ENCODE measurements at regions not wholly inside any gene's neighbourhood (a gene's known extent, or its start where the extent isn't known, plus 50 kb on each side); places are given as distances from the start of the nearest gene placed in this dataset.

- Mint-ChIP-seq H3K4me1 (ENCODE audit: low read depth) (peaks cover 7% of the 10 kb centered on the region), H3K4me3 (ENCODE audit: low read depth) (no peak overlapping the region), H3K36me3 (ENCODE audit: insufficient read depth) (no peaks in the 10 kb centered on the region), H3K27ac (no peak overlapping the region), H3K9me3 (ENCODE audit: low read depth) (no peaks in the 10 kb centered on the region), H3K27me3 (no peaks in the 10 kb centered on the region)
- no peak for DNase-seq (ENCODE audit: low spot score, unreplicated experiment)
- TF ChIP-seq CTCF (IDR thresholded peaks at IDR 0.05; ENCODE audit: unreplicated experiment) = no peak
Observed at GRCh38 chr4:156344397-156344796, 390.7 kb upstream of the CTSO start.

GRCh38 chr4:156336511-156336910, 382.8 kb upstream of the CTSO start:
- Mint-ChIP-seq H3K9me3 (ENCODE audit: low read depth) (peaks cover 3% of the 10 kb centered on the region), H3K27me3 (no peaks in the 10 kb centered on the region), H3K36me3 (ENCODE audit: insufficient read depth) (no peaks in the 10 kb centered on the region), H3K4me1 (ENCODE audit: low read depth) (peaks cover 4% of the 10 kb centered on the region), H3K27ac (no peak overlapping the region), H3K4me3 (ENCODE audit: low read depth) (no peak overlapping the region)
- no peak for DNase-seq (ENCODE audit: low spot score, unreplicated experiment)
- TF ChIP-seq CTCF (IDR thresholded peaks at IDR 0.05; ENCODE audit: unreplicated experiment) = no peak

DNA sequence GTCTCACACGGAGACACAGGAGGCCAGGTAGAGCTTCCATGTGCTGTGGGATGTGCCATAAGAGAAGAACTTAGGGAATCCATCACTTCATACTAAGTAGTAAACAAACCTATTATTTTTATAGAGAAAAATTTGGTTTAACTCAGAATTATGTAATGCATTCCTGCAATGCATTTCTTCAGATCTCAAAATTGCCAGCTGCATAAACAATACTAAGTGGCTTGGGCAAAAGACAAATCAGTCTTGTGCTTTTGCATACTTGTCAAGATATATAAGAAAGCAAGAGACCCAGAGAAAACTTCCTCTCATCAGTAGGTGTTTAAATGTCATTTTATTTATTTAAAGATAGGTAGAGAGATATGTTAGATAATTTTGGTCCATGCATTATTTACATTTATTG, 382.1 kb upstream of the CTSO start:
- Mint-ChIP-seq H3K4me3 (ENCODE audit: low read depth) (no peak overlapping the region), H3K27me3 (no peaks in the 10 kb centered on the region), H3K36me3 (ENCODE audit: insufficient read depth) (no peaks in the 10 kb centered on the region), H3K4me1 (ENCODE audit: low read depth) (peaks cover 5% of the 10 kb centered on the region), H3K27ac (no peak overlapping the region), H3K9me3 (ENCODE audit: low read depth) (peaks cover 3% of the 10 kb centered on the region)
- TF ChIP-seq CTCF (IDR thresholded peaks at IDR 0.05; ENCODE audit: unreplicated experiment) = no peak
- DNase-seq (ENCODE audit: low spot score, unreplicated experiment) = no peak

DNA sequence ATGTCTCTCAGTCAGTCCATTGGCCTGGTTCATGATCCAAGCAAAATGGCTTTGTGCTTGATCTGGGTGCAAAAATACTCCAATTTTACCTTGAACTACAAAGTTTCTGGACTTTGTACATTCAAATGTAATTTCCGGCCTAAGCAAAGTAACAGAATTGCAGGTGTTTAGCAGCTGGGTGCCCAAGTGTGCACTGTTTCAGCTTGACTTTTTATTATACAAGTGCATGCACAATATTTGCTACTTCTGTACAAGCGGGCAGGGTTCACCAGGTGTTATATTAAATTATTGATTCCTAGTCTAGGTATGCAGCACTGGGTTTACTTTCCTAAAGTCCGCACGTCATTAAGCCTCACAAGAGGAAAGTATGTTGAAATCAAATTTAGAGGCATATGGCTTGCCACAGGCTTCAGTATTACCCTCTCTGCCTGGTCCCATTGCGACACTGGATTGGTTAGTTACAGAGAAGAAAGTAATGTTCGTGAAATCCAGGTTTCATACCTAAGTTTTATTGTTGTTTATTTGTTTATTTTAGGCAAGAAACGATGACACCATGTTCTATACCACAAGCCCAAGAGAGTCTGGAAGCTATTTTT, 376.9 kb upstream of the CTSO start:
- Mint-ChIP-seq H3K27me3 (no peaks in the 10 kb centered on the region), H3K36me3 (ENCODE audit: insufficient read depth) (no peaks in the 10 kb centered on the region), H3K27ac (no peak overlapping the region), H3K9me3 (ENCODE audit: low read depth) (no peaks in the 10 kb centered on the region), H3K4me3 (ENCODE audit: low read depth) (no peak overlapping the region), H3K4me1 (ENCODE audit: low read depth) (peaks cover 9% of the 10 kb centered on the region)
- no peak for DNase-seq (ENCODE audit: low spot score, unreplicated experiment)
- no peak for TF ChIP-seq CTCF (IDR thresholded peaks at IDR 0.05; ENCODE audit: unreplicated experiment)

DNA sequence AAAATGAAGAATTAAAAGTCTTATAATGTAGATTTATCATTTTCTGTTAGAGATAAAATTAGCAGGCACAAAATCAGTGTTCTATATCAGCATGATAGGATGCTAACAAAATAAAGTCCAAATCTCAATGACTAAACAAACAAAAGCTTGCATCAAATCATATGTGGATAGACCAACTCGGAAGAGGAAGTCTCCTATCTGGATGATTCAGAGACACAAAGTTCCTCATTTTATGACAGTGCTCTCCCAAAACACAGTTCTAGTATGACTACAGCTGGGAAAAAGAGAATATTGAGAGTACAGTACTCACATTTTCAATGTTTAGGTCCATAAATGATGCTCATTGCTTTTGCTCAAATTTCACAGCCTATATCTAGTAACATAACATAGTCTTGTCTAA, 376.1 kb upstream of the CTSO start:
- no peak for DNase-seq (ENCODE audit: low spot score, unreplicated experiment)
- Mint-ChIP-seq H3K36me3 (ENCODE audit: insufficient read depth) (no peaks in the 10 kb centered on the region), H3K27me3 (no peaks in the 10 kb centered on the region), H3K4me1 (ENCODE audit: low read depth) (peaks cover 9% of the 10 kb centered on the region), H3K9me3 (ENCODE audit: low read depth) (no peaks in the 10 kb centered on the region), H3K27ac (no peak overlapping the region), H3K4me3 (ENCODE audit: low read depth) (no peak overlapping the region)
- no peak for TF ChIP-seq CTCF (IDR thresholded peaks at IDR 0.05; ENCODE audit: unreplicated experiment)

All from progenitor cell of endocrine pancreas (in vitro differentiated cells).